Transverse colon (tissue), 4 donors: ENCODE measurements at regions not wholly inside any gene's neighbourhood (a gene's known extent, or its start where the extent isn't known, plus 50 kb on each side); places are given as distances from the start of the nearest gene placed in this dataset.

Experiments used
- DNase-seq: peaks from one replicate; pipeline ENCODE4 v3.0.0-alpha.2; 2019
- H3K27ac ChIP-seq, 4 donors: fragments of 200-600 bp; sonication (generic); 2 replicates each; pipeline ENCODE4 v1.5.1; 2016 to 2018; ENCODE audit warnings: inconsistent platforms in 4 of 4
- H3K27me3 ChIP-seq: fragments of 200-600 bp; sonication (generic); 2 replicates; pipeline ENCODE4 v1.5.1; 2017; ENCODE audit warnings: inconsistent platforms
- H3K36me3 ChIP-seq, 4 donors: fragments of 200-600 bp; sonication (generic); 2 replicates each; pipeline ENCODE4 v1.5.1; 2017 to 2019; ENCODE audit warnings: inconsistent platforms in 4 of 4
- H3K4me1 ChIP-seq, 4 donors: fragments of 200-600 bp; sonication (generic); 2 replicates each; pipeline ENCODE4 v1.5.1; 2017 to 2020; ENCODE audit warnings: inconsistent platforms in 4 of 4
- H3K4me3 ChIP-seq, 4 donors: fragments of 200-600 bp; sonication (generic); 1 replicate in 1 of 4; 2 replicates in 3 of 4; pipeline versions ENCODE4 v1.5.1 to v1.6.1; 2017 to 2019; ENCODE audit warnings: inconsistent platforms in 4 of 4
- H3K9me3 ChIP-seq, 2 donors: fragments of 200-600 bp; sonication (generic); 2 replicates each; pipeline ENCODE4 v1.5.1; 2017 to 2019; ENCODE audit warnings: inconsistent platforms in 2 of 2
- CTCF ChIP-seq, 5 experiments: fragments of 200-600 bp in 3 of 5; fragments of 450-650 bp in 2 of 5; sonication (generic) in 3 of 5; IDR thresholded peaks; 1 replicate in 2 of 5; 2 replicates in 3 of 5; pipeline ENCODE4 v1.5.1; 2016 to 2017; ENCODE audit warnings: antibody characterized with exemption in 5 of 5, inconsistent platforms in 3 of 5, mild to moderate bottlenecking in 2 of 5, moderate library complexity in 1 of 5
- EP300 ChIP-seq: sonication (generic); formaldehyde crosslinking; IDR thresholded peaks from one replicate; pipeline ENCODE4 v1.6.1; 2017; ENCODE audit warnings: antibody characterized with exemption, low read depth
- POLR2A ChIP-seq: fragments of 450-650 bp; IDR thresholded peaks from one replicate; pipeline ENCODE4 v1.6.1; 2016; ENCODE audit warnings: antibody characterized with exemption, mild to moderate bottlenecking, moderate library complexity
- POLR2AphosphoS5 ChIP-seq, 3 donors: sonication (generic); formaldehyde crosslinking; IDR thresholded peaks; one replicate each; pipeline ENCODE4 v1.6.1; 2016; ENCODE audit warnings: antibody characterized with exemption in 3 of 3
- WGBS, 2 donors: methylation state at CpG; one replicate each; pipeline ENCODE4 v1.1.5; 2018; ENCODE audit warnings: low coverage in 1 of 2; 5-methylcytosine and 5-hydroxymethylcytosine counted together
- in situ Hi-C, 4 donors: fragments of 200-750 bp; cut with MboI; loops; one replicate each; pipeline versions ENCODE4 v1.15.0 to v1.15.1; 2017; ENCODE audit warnings: low sequenced_read_pairs in 3 of 4, low pct_ligation_motif_present in 1 of 4, low pct_unique_long_range_greater_than_20kb in 1 of 4
- intact Hi-C: fragments of 100-400 bp; cut with DNase I; formaldehyde crosslinking; loops from one replicate; pipeline ENCODE4 v1.15.1; 2023; ENCODE audit warnings: low total_unique reads

DNA sequence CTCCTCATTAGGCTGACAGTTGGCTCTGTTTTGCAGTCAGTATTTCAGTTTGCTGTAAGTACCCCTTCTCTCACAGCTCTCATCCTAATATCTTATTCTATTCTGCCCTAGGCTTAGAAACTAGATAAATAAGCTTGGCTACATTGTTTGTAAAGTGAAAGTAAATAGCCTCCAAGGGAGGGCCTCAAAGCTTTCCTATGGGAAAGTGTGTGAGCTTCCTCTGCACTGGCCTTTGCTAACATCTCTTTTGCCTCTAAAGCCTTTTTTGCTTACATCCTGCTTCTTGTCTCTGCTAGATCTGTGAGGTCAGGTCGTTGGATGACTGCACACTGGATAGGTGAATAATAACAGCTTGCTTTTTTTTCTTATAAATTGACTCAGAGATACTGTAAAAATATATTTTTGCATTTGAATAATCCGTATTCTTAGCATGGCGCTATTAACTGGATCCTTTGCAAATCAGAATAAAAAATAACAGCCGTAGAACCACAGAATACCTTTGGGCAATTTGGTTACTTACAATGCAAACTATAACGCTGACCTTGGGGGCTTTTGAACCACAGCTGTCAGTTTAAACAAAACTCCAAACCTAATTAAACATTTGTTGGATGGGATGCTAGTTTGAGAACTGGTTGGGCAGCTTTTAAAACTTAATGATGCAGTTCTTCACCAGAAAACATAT, 55.1 kb downstream of the TTC6 start:
- DNase-seq = no peak
- TF ChIP-seq CTCF (IDR thresholded peaks at IDR 0.05) = no peak
- no peak for TF ChIP-seq POLR2A
- no peak for TF ChIP-seq EP300
- TF ChIP-seq POLR2AphosphoS5 (IDR thresholded peaks at IDR 0.05) = no peak
- intact Hi-C loops = no loop called here
- Histone ChIP-seq H3K27me3 (no peaks in the 10 kb centered on the region), H3K4me3 (no peak overlapping the region), H3K36me3 (no peaks in the 10 kb centered on the region), H3K27ac (no peak overlapping the region), H3K4me1 (no peaks in the 10 kb centered on the region), H3K9me3 (no peaks in the 10 kb centered on the region)
- in situ Hi-C loops = no loop called here
- WGBS, 2 donors = 23 to 56% methylated on average over 3 to 5 of the region's 5 CpGs

GRCh38 chr14:37652042-37652441, 56.6 kb downstream of the TTC6 start:
- no peaks in the 10 kb centered on the region for H3K36me3 ChIP-seq
- H3K27ac ChIP-seq = no peak overlapping the region
- H3K4me3 ChIP-seq = no peak overlapping the region
- WGBS, 2 donors = 90% methylated on average over 4 of the region's 4 CpGs
- intact Hi-C loops (no loop called here), in situ Hi-C loops (no loop called here)
- H3K9me3 ChIP-seq = no peaks in the 10 kb centered on the region
- no peaks in the 10 kb centered on the region for H3K4me1 ChIP-seq
- DNase-seq = no peak
- no peaks in the 10 kb centered on the region for H3K27me3 ChIP-seq
- TF ChIP-seq EP300 (no peak), POLR2AphosphoS5 (IDR thresholded peaks at IDR 0.05) (no peak), CTCF (IDR thresholded peaks at IDR 0.05) (no peak), POLR2A (no peak)

DNA sequence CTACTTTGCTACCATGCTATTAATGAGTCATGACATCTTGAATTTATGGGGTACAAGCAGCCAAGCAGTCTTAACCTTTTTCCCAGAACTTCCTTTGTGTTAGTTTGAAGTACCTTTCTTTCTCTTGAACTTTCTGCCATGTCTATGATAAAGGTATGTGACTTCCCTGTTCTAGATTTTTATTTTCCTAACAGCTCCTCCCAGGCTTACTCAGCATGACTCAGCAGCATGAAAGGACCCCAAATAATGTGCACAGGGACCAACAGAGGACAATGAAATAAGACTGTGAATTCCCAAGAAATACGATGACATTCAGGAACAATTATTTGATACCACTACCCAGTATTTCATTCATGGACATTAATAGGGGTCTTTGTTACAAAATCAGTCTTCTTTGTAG, 60.0 kb downstream of the TTC6 start:
- Histone ChIP-seq H3K27me3 (no peaks in the 10 kb centered on the region), H3K4me1 (no peaks in the 10 kb centered on the region), H3K36me3 (no peaks in the 10 kb centered on the region), H3K9me3 (no peaks in the 10 kb centered on the region), H3K27ac (no peak overlapping the region), H3K4me3 (no peak overlapping the region)
- no peak for DNase-seq
- intact Hi-C loops (no loop called here), in situ Hi-C loops (no loop called here)
- WGBS, 2 donors = 70 to 82% methylated on average over 1 of the region's 1 CpG
- no peak for TF ChIP-seq CTCF (IDR thresholded peaks at IDR 0.05)
- no peak for TF ChIP-seq POLR2AphosphoS5 (IDR thresholded peaks at IDR 0.05)
- TF ChIP-seq POLR2A = no peak
- no peak for TF ChIP-seq EP300

DNA sequence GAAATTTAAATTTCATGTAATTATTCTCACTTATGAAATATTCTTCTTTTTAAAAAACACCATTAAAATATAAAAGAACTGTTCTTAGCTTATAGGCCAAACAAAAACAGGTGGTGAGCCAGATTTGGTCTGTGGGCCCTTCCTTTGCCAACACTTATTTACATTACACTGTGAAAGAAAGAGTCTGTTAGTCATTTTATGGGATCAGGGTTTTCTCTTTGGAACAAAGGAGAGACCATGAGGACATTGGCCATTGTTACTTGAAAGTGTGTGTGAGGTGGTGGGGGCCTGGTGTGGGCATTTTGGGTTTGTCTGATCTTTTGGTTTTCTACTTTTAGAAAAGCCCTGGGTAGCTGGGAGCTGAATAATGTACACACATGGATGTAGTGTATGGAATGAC, 62.7 kb downstream of the TTC6 start:
- Histone ChIP-seq H3K36me3 (no peaks in the 10 kb centered on the region), H3K4me3 (no peak overlapping the region), H3K27ac (no peak overlapping the region), H3K9me3 (peaks cover 4 to 10% of the 10 kb centered on the region in 2 donors), H3K27me3 (no peaks in the 10 kb centered on the region), H3K4me1 (no peaks in the 10 kb centered on the region)
- intact Hi-C loops (no loop called here), in situ Hi-C loops (no loop called here)
- TF ChIP-seq POLR2AphosphoS5 (IDR thresholded peaks at IDR 0.05) = no peak
- no peak for TF ChIP-seq EP300
- TF ChIP-seq POLR2A = no peak
- no peak for TF ChIP-seq CTCF (IDR thresholded peaks at IDR 0.05)
- DNase-seq = no peak
